ENCODE measurements at regions not wholly inside any gene's neighbourhood (a gene's known extent, or its start where the extent isn't known, plus 50 kb on each side); places are given as distances from the start of the nearest gene placed in this dataset.

DNA sequence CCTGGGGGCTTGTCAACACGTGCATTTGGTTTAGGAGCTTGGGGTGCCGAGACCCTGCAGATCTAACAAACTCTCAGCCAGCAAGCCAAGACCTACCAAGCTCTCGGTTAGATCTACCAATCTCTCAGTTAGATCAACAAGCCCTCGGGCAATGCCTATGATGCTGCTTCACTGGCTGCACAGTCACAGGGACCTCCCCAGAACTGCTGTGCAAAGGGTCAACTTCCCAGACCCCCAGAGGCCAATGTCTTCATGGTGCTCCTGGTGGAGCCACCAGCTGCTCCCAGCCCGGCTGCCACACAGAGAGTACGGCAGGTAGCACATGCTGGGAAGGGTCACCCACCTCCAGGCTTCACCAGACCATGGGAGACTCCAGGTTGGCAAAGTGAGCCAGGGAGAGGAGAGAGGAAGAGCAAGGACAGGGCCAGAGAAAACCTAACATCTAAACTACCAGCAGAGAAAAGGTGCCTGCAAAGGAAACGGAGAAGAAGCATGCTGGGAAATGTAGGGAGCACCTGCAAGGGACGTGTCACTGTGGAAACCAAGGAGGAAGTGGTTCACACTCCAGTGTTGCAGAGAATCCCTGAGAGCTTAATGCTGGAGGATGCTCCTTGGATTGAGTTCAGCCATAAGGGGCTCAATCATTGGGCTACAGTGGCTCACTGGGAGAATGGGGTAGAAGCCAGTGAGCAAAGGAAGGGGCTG is 51.5 kb upstream of the GDF10 start (continued):
- TF ChIP-seq JUND (IDR thresholded peaks at IDR 0.05) (no peak), ATF3 (IDR thresholded peaks at IDR 0.05) (no peak), GABPA (IDR thresholded peaks at IDR 0.05 in 1 of 2, conservative IDR thresholded peaks at IDR 0.05 in 1 of 2) (no peak), TAF1 (conservative IDR thresholded peaks at IDR 0.05) (no peak)
- TF ChIP-seq, protein P1, sequence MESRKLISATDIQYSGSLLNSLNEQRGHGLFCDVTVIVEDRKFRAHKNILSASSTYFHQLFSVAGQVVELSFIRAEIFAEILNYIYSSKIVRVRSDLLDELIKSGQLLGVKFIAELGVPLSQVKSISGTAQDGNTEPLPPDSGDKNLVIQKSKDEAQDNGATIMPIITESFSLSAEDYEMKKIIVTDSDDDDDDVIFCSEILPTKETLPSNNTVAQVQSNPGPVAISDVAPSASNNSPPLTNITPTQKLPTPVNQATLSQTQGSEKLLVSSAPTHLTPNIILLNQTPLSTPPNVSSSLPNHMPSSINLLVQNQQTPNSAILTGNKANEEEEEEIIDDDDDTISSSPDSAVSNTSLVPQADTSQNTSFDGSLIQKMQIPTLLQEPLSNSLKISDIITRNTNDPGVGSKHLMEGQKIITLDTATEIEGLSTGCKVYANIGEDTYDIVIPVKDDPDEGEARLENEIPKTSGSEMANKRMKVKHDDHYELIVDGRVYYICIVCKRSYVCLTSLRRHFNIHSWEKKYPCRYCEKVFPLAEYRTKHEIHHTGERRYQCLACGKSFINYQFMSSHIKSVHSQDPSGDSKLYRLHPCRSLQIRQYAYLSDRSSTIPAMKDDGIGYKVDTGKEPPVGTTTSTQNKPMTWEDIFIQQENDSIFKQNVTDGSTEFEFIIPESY (IDR thresholded peaks at IDR 0.05) = no peak

DNA sequence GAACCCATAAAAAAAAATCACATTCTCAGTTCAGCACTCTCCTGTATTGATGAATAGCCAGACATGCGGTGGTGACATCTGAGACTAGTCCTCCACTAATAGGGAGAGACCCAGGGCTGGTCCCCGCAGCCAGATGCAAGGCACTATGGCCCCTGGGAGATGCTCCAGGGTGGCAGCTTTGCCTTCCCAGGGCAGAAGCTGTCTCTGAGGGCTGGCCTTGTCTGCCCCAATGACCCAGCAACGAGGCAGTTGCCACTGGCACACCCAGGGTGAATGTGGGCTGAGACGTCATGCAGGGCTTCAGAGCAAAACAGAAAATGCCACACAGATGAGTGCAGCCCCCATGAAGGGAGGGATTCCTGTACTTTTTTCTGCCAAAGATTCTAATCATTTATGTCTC is 50.1 kb upstream of the GDF10 start:
- WGBS = 87% methylated on average over 4 of the region's 4 CpGs
- no peak overlapping the region for H3K27ac ChIP-seq (ENCODE audit: low read depth in 1 of 2, low read length in 2 of 2)
- H3K36me3 ChIP-seq (ENCODE audit: control insufficient read depth in 4 of 4, insufficient read depth in 3 of 4, low read depth in 1 of 4, low read length in 3 of 4) = no peaks in the 10 kb centered on the region
- peak; percentile 13 for DNase-seq (ENCODE audit: low spot score)
- H3K4me3 ChIP-seq (ENCODE audit: low read depth in 1 of 3, low read length in 3 of 3) = no peak overlapping the region
- H3K9me3 ChIP-seq (ENCODE audit: control insufficient read depth in 4 of 4, low read length in 3 of 4) = no peaks in the 10 kb centered on the region
- no peaks in the 10 kb centered on the region for H3K4me1 ChIP-seq (ENCODE audit: control insufficient read depth in 4 of 4, insufficient read depth in 4 of 4, low read length in 3 of 4)
- no peak overlapping the region for H3K9ac ChIP-seq (ENCODE audit: low read depth in 1 of 2, low read length in 2 of 2)
- no peaks in the 10 kb centered on the region for H3K27me3 ChIP-seq (ENCODE audit: control insufficient read depth in 4 of 4, insufficient read depth in 4 of 4, low read length in 3 of 4)
- TF ChIP-seq RXRA (IDR thresholded peaks at IDR 0.05) = no peak
- TF ChIP-seq, protein P1 (IDR thresholded peaks at IDR 0.05) = no peak
- TF ChIP-seq TAF1 (conservative IDR thresholded peaks at IDR 0.05) = no peak
- no peak for TF ChIP-seq YY1 (IDR thresholded peaks at IDR 0.05)
- no peak for TF ChIP-seq RAD21 (IDR thresholded peaks at IDR 0.05)
- no peak for TF ChIP-seq NR2F2 (IDR thresholded peaks at IDR 0.05)
- TF ChIP-seq, protein P2, sequence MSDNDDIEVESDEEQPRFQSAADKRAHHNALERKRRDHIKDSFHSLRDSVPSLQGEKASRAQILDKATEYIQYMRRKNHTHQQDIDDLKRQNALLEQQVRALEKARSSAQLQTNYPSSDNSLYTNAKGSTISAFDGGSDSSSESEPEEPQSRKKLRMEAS (IDR thresholded peaks at IDR 0.05) = no peak
- no peak for TF ChIP-seq HNF4G (IDR thresholded peaks at IDR 0.05)
- no peak for TF ChIP-seq EGR1 (IDR thresholded peaks at IDR 0.05; ENCODE audit: low read depth in 2 of 2)
- TF ChIP-seq, protein P3, sequence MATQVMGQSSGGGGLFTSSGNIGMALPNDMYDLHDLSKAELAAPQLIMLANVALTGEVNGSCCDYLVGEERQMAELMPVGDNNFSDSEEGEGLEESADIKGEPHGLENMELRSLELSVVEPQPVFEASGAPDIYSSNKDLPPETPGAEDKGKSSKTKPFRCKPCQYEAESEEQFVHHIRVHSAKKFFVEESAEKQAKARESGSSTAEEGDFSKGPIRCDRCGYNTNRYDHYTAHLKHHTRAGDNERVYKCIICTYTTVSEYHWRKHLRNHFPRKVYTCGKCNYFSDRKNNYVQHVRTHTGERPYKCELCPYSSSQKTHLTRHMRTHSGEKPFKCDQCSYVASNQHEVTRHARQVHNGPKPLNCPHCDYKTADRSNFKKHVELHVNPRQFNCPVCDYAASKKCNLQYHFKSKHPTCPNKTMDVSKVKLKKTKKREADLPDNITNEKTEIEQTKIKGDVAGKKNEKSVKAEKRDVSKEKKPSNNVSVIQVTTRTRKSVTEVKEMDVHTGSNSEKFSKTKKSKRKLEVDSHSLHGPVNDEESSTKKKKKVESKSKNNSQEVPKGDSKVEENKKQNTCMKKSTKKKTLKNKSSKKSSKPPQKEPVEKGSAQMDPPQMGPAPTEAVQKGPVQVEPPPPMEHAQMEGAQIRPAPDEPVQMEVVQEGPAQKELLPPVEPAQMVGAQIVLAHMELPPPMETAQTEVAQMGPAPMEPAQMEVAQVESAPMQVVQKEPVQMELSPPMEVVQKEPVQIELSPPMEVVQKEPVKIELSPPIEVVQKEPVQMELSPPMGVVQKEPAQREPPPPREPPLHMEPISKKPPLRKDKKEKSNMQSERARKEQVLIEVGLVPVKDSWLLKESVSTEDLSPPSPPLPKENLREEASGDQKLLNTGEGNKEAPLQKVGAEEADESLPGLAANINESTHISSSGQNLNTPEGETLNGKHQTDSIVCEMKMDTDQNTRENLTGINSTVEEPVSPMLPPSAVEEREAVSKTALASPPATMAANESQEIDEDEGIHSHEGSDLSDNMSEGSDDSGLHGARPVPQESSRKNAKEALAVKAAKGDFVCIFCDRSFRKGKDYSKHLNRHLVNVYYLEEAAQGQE (IDR thresholded peaks at IDR 0.05) = no peak
- no peak for TF ChIP-seq SP1 (IDR thresholded peaks at IDR 0.05)
- TF ChIP-seq, protein P4, sequence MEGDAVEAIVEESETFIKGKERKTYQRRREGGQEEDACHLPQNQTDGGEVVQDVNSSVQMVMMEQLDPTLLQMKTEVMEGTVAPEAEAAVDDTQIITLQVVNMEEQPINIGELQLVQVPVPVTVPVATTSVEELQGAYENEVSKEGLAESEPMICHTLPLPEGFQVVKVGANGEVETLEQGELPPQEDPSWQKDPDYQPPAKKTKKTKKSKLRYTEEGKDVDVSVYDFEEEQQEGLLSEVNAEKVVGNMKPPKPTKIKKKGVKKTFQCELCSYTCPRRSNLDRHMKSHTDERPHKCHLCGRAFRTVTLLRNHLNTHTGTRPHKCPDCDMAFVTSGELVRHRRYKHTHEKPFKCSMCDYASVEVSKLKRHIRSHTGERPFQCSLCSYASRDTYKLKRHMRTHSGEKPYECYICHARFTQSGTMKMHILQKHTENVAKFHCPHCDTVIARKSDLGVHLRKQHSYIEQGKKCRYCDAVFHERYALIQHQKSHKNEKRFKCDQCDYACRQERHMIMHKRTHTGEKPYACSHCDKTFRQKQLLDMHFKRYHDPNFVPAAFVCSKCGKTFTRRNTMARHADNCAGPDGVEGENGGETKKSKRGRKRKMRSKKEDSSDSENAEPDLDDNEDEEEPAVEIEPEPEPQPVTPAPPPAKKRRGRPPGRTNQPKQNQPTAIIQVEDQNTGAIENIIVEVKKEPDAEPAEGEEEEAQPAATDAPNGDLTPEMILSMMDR (IDR thresholded peaks at IDR 0.05; ENCODE audit: low read depth, low read length, missing input control) = no peak
- no peak for TF ChIP-seq JUND (IDR thresholded peaks at IDR 0.05)
- no peak for TF ChIP-seq FOXA2 (IDR thresholded peaks at IDR 0.05)
- no peak for TF ChIP-seq GABPA (IDR thresholded peaks at IDR 0.05 in 1 of 2, conservative IDR thresholded peaks at IDR 0.05 in 1 of 2)
- no peak for TF ChIP-seq HNF4A (conservative IDR thresholded peaks at IDR 0.05)
- no peak for TF ChIP-seq ATF3 (IDR thresholded peaks at IDR 0.05)
- no peak for TF ChIP-seq FOXA1 (IDR thresholded peaks at IDR 0.05)

Data from liver (tissue), 8 donors.